HG02623 (cell line): ENCODE measurements at regions not wholly inside any gene's neighbourhood (a gene's known extent, or its start where the extent isn't known, plus 50 kb on each side); places are given as distances from the start of the nearest gene placed in this dataset.

Source experiments
- ATAC-seq: cut with Tn5 transposase; IDR thresholded peaks from one replicate; pipeline ENCODE4 v1.9.1; 2021; ENCODE audit warnings: moderate library complexity; ENCODE audit not compliant: unreplicated experiment

GRCh38 chr11:13062115-13062514 lies 53.0 kb downstream of the RASSF10 start:
- ATAC-seq = no peak

- ATAC-seq = no peak
Observed at GRCh38 chr11:13064593-13064992, 55.5 kb downstream of the RASSF10 start.

GRCh38 chr11:13065200-13065787 lies 56.2 kb downstream of the RASSF10 start:
- no peak for ATAC-seq

- ATAC-seq = no peak
Observed at GRCh38 chr11:13068211-13068610, 59.1 kb downstream of the RASSF10 start.

- ATAC-seq = no peak
Observed at GRCh38 chr11:13073119-13073981, 64.2 kb downstream of the RASSF10 start.

GRCh38 chr11:13074714-13075464 lies 65.8 kb downstream of the RASSF10 start:
- ATAC-seq = no peak

GRCh38 chr11:13076961-13077360 lies 67.8 kb downstream of the RASSF10 start:
- ATAC-seq = no peak

GRCh38 chr11:13080861-13081260 lies 71.7 kb downstream of the RASSF10 start:
- ATAC-seq = no peak

- no peak for ATAC-seq
Observed at GRCh38 chr11:13082588-13082987, 73.5 kb downstream of the RASSF10 start.

GRCh38 chr11:13090228-13090708 lies 81.2 kb downstream of the RASSF10 start:
- ATAC-seq = no peak

- ATAC-seq = no peak
Observed at GRCh38 chr11:13091373-13091772, 82.3 kb downstream of the RASSF10 start.

- ATAC-seq = no peak
Observed at GRCh38 chr11:13091804-13092203, 82.7 kb downstream of the RASSF10 start.

- ATAC-seq = no peak
Observed at GRCh38 chr11:13094930-13095687, 86.0 kb downstream of the RASSF10 start.

- no peak for ATAC-seq
Observed at GRCh38 chr11:13098063-13098462, 88.9 kb downstream of the RASSF10 start.

- ATAC-seq = no peak
Observed at GRCh38 chr11:13098616-13099289, 89.6 kb downstream of the RASSF10 start.

GRCh38 chr11:13101644-13102512 lies 92.8 kb downstream of the RASSF10 start:
- peak; percentile 38 for ATAC-seq

GRCh38 chr11:13102513-13102840 lies 93.4 kb downstream of the RASSF10 start:
- no peak for ATAC-seq

- no peak for ATAC-seq
Observed at GRCh38 chr11:13102865-13103539, 93.9 kb downstream of the RASSF10 start.
